ENCODE measurements at regions not wholly inside any gene's neighbourhood (a gene's known extent, or its start where the extent isn't known, plus 50 kb on each side); places are given as distances from the start of the nearest gene placed in this dataset.
A peak's percentile ranks its signal among the peaks of the same experiment; 100 is the strongest.

GRCh38 chr11:76280882-76281557 is 74.7 kb upstream of the WNT11 start:
- H3K4me3 ChIP-seq (ENCODE audit: low read length): no peak overlapping the region
- DNase-seq (ENCODE audit: low read depth): no peak
- no peak for TF ChIP-seq CTCF (IDR thresholded peaks at IDR 0.05; ENCODE audit: insufficient read depth, low read depth, low read length, missing control alignments)

GRCh38 chr11:76280151-76280881 is 74.0 kb upstream of the WNT11 start:
- TF ChIP-seq CTCF (IDR thresholded peaks at IDR 0.05; ENCODE audit: insufficient read depth, low read depth, low read length, missing control alignments): no peak
- DNase-seq (ENCODE audit: low read depth): no peak
- no peak overlapping the region for H3K4me3 ChIP-seq (ENCODE audit: low read length)

GRCh38 chr11:76279646-76280045 is 73.3 kb upstream of the WNT11 start:
- TF ChIP-seq CTCF (IDR thresholded peaks at IDR 0.05; ENCODE audit: insufficient read depth, low read depth, low read length, missing control alignments): no peak
- DNase-seq (ENCODE audit: low read depth): no peak
- H3K4me3 ChIP-seq (ENCODE audit: low read length): no peak overlapping the region

- TF ChIP-seq CTCF (IDR thresholded peaks at IDR 0.05; ENCODE audit: insufficient read depth, low read depth, low read length, missing control alignments): no peak
- DNase-seq (ENCODE audit: low read depth): peak; percentile 46
- no peak overlapping the region for H3K4me3 ChIP-seq (ENCODE audit: low read length)
Measured at GRCh38 chr11:76279038-76279437, 72.7 kb upstream of the WNT11 start.

- no peak overlapping the region for H3K4me3 ChIP-seq (ENCODE audit: low read length)
- no peak for DNase-seq (ENCODE audit: low read depth)
- TF ChIP-seq CTCF (IDR thresholded peaks at IDR 0.05; ENCODE audit: insufficient read depth, low read depth, low read length, missing control alignments): no peak
Measured at GRCh38 chr11:76278526-76278925, 72.2 kb upstream of the WNT11 start.

- no peak for DNase-seq (ENCODE audit: low read depth)
- TF ChIP-seq CTCF (IDR thresholded peaks at IDR 0.05; ENCODE audit: insufficient read depth, low read depth, low read length, missing control alignments): no peak
Measured at GRCh38 chr11:76277298-76278175, 71.2 kb upstream of the WNT11 start.

More at GRCh38 chr11:76277298-76278175, 71.2 kb upstream of the WNT11 start:
- no peak overlapping the region for H3K4me3 ChIP-seq (ENCODE audit: low read length)

Measured in epithelial cell of esophagus (primary cell).